Adrenal gland (tissue), 9 donors: ENCODE measurements at regions not wholly inside any gene's neighbourhood (a gene's known extent, or its start where the extent isn't known, plus 50 kb on each side); places are given as distances from the start of the nearest gene placed in this dataset.

Experiments used
- DNase-seq, 7 donors: peaks; one replicate each; pipeline ENCODE4 v3.0.0-alpha.2; 2019 to 2020
- H3K27ac ChIP-seq, 5 donors: fragments of 200-600 bp; sonication (generic) in 4 of 5; 1 replicate in 3 of 5; 2 replicates in 2 of 5; pipeline versions ENCODE4 v1.5.1 to v1.8.0; 2016 to 2020; ENCODE audit warnings: mild to moderate bottlenecking in 1 of 5
- H3K27me3 ChIP-seq: fragments of 200-600 bp; 2 replicates; pipeline ENCODE4 v1.8.0; 2021
- H3K36me3 ChIP-seq, 2 donors: fragments of 200-600 bp; replicated peaks in 1 of 2; 1 replicate in 1 of 2; 2 replicates in 1 of 2; pipeline versions ENCODE4 v1.5.1 to v1.8.0; 2018 to 2022
- H3K4me1 ChIP-seq, 2 donors: fragments of 200-600 bp; replicated peaks in 1 of 2; 1 replicate in 1 of 2; 2 replicates in 1 of 2; pipeline versions ENCODE4 v1.5.1 to v1.8.0; 2018 to 2021
- H3K4me3 ChIP-seq, 4 donors: fragments of 200-600 bp; sonication (generic) in 3 of 4; one replicate each; pipeline ENCODE4 v1.5.1; 2016 to 2018
- H3K9me3 ChIP-seq, 3 donors: fragments of 200-600 bp; sonication (generic) in 1 of 3; replicated peaks in 1 of 3; 1 replicate in 2 of 3; 2 replicates in 1 of 3; pipeline versions ENCODE4 v1.5.1 to v1.8.0; 2016 to 2021
- CTCF ChIP-seq, 6 experiments: fragments of 450-650 bp in 4 of 6; fragments of 200-600 bp in 2 of 6; sonication (generic) in 1 of 6; IDR thresholded peaks; 1 replicate in 5 of 6; 2 replicates in 1 of 6; pipeline versions ENCODE4 v1.5.1 to v1.8.0; 2016 to 2021; ENCODE audit warnings: antibody characterized with exemption in 6 of 6, mild to moderate bottlenecking in 2 of 6, moderate library complexity in 1 of 6
- POLR2A ChIP-seq, 2 donors: fragments of 450-650 bp; IDR thresholded peaks; one replicate each; pipeline ENCODE4 v1.6.1; 2017; ENCODE audit warnings: antibody characterized with exemption in 2 of 2, mild to moderate bottlenecking in 2 of 2, moderate library complexity in 1 of 2
- WGBS, 4 donors: extraction: QIAGEN DNeasy Blood & Tissue Kit in 2 of 4; methylation state at CpG; one replicate each; pipeline versions ENCODE4 v1.1.5 to v1.1.7; 2013 to 2017; 5-methylcytosine and 5-hydroxymethylcytosine counted together
- intact Hi-C, 2 donors: fragments of 100-400 bp; cut with DNase I; formaldehyde crosslinking; loops; one replicate each; pipeline versions ENCODE4 v1.14.1 to v1.15.0; 2022 to 2023
- donor health status: healthy with polysubstance abuse.
- donor health status: Bipolar disorder and iron deficiency.
- donor health status: DM: yes; HTN: yes; CAD: no.
- donor health status: DM: no; HTN: no; CAD: no.
- donor health status: DM: no; HTN: no; CAD: no.

- intact Hi-C loops: no loop called here
Measured at GRCh38 chr18:27249933-27250332, 64.8 kb upstream of the CHST9 start.

GRCh38 chr18:27244259-27244658 is 59.2 kb upstream of the CHST9 start:
- 64 to 83% (median 73%) methylated on average over 4 of the region's 4 CpGs for WGBS, 4 donors
- Histone ChIP-seq H3K9me3 (no peaks in the 10 kb centered on the region), H3K27ac (no peak overlapping the region), H3K36me3 (no peaks in the 10 kb centered on the region), H3K4me3 (no peak overlapping the region), H3K27me3 (no peaks in the 10 kb centered on the region), H3K4me1 (no peaks in the 10 kb centered on the region)
- TF ChIP-seq CTCF (IDR thresholded peaks at IDR 0.05) (no peak), POLR2A (IDR thresholded peaks at IDR 0.05) (no peak)
- DNase-seq: no peak
- intact Hi-C loops: no loop called here

More at GRCh38 chr18:27249933-27250332, 64.8 kb upstream of the CHST9 start:
- no peaks in the 10 kb centered on the region for H3K36me3 ChIP-seq
- 28 to 47% (median 29%) methylated on average over 1 of the region's 1 CpG for WGBS, 4 donors
- no peak for DNase-seq
- no peak overlapping the region for H3K4me3 ChIP-seq
- H3K9me3 ChIP-seq: no peaks in the 10 kb centered on the region
- no peak for TF ChIP-seq CTCF (IDR thresholded peaks at IDR 0.05)
- no peak for TF ChIP-seq POLR2A (IDR thresholded peaks at IDR 0.05)
- no peaks in the 10 kb centered on the region for H3K4me1 ChIP-seq
- no peak overlapping the region for H3K27ac ChIP-seq
- H3K27me3 ChIP-seq: no peaks in the 10 kb centered on the region

GRCh38 chr18:27242392-27243047 is 57.4 kb upstream of the CHST9 start:
- H3K4me3 ChIP-seq: no peak overlapping the region
- H3K27me3 ChIP-seq: no peaks in the 10 kb centered on the region
- TF ChIP-seq POLR2A (IDR thresholded peaks at IDR 0.05) (no peak), CTCF (IDR thresholded peaks at IDR 0.05) (no peak)
- no peak overlapping the region for H3K27ac ChIP-seq
- no peaks in the 10 kb centered on the region for H3K9me3 ChIP-seq
- H3K36me3 ChIP-seq: no peaks in the 10 kb centered on the region
- H3K4me1 ChIP-seq: no peaks in the 10 kb centered on the region
- 38 to 41% (median 39%) methylated on average over 4 to 5 of the region's 5 CpGs for WGBS, 4 donors
- intact Hi-C loops: no loop called here
- no peak for DNase-seq

DNA sequence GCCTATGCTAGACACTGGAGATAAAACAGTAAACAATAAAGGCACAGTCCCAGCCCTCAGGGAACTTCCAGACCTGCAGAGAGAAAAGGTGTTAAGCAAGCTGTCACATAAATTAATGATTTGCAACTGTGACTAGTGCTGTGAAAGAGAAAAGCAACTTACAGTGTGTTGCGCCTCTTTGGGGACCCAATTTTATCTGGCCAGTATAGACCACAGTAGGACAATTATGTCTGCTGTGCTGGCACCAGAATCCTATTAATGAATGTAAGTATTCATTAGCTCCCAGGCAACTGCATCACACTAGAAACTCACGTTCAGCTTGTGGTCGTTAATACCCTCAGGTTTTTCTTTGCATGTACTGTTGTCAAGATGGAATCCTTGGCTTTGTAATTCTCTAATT is 55.3 kb upstream of the CHST9 start:
- Histone ChIP-seq H3K4me1 (no peaks in the 10 kb centered on the region), H3K27ac (no peak overlapping the region), H3K4me3 (no peak overlapping the region), H3K36me3 (no peaks in the 10 kb centered on the region), H3K27me3 (no peaks in the 10 kb centered on the region), H3K9me3 (no peaks in the 10 kb centered on the region)
- no peak for DNase-seq
- WGBS, 4 donors: 64 to 74% (median 71%) methylated on average over 3 of the region's 3 CpGs
- intact Hi-C loops: no loop called here
- TF ChIP-seq CTCF (IDR thresholded peaks at IDR 0.05): no peak
- TF ChIP-seq POLR2A (IDR thresholded peaks at IDR 0.05): no peak
